ENCODE measurements at regions not wholly inside any gene's neighbourhood (a gene's known extent, or its start where the extent isn't known, plus 50 kb on each side); places are given as distances from the start of the nearest gene placed in this dataset.

DNA sequence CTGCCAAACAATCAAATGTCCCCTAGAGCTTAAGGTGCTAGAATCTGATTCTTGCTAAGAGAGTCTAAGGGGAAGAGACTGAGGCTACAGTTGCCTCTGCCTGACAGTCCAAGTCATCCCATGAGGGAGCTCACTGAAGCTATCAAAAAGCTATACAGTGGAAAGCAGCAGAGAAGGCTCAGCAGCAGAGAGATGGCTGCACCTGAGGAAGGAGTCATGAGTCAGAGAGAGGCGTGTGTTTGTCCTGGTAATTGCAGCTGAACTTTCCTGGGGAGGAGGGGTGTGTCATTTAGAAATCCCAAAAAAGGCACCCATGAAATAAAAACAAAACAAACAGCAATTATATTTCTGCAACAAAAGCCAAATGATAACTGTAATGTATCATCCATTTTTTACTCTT, 305.2 kb upstream of the UBE2E3 start:
- TF ChIP-seq, protein P1, sequence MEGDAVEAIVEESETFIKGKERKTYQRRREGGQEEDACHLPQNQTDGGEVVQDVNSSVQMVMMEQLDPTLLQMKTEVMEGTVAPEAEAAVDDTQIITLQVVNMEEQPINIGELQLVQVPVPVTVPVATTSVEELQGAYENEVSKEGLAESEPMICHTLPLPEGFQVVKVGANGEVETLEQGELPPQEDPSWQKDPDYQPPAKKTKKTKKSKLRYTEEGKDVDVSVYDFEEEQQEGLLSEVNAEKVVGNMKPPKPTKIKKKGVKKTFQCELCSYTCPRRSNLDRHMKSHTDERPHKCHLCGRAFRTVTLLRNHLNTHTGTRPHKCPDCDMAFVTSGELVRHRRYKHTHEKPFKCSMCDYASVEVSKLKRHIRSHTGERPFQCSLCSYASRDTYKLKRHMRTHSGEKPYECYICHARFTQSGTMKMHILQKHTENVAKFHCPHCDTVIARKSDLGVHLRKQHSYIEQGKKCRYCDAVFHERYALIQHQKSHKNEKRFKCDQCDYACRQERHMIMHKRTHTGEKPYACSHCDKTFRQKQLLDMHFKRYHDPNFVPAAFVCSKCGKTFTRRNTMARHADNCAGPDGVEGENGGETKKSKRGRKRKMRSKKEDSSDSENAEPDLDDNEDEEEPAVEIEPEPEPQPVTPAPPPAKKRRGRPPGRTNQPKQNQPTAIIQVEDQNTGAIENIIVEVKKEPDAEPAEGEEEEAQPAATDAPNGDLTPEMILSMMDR (IDR thresholded peaks at IDR 0.05) = no peak
- no peak for TF ChIP-seq SIN3A (IDR thresholded peaks at IDR 0.05; ENCODE audit: borderline replicate concordance, insufficient read depth, low read depth, low read length)
- TF ChIP-seq POLR2AphosphoS5 (IDR thresholded peaks at IDR 0.05; ENCODE audit: low read depth, low read length) = no peak
- no peak for TF ChIP-seq TCF7L2 (IDR thresholded peaks at IDR 0.05; ENCODE audit: low read depth, low read length)
